Activated CD4-positive, alpha-beta T cell treated with anti-CD3 and anti-CD28 coated beads for 36 hours (primary cell): ENCODE measurements at regions not wholly inside any gene's neighbourhood (a gene's known extent, or its start where the extent isn't known, plus 50 kb on each side); places are given as distances from the start of the nearest gene placed in this dataset.

Experiments used
- ATAC-seq: fragments of 200-7000 bp; cut with Tn5 transposase; one replicate; pipeline ENCODE4 v1.10.0; 2021; ENCODE audit warnings: mild to moderate bottlenecking, moderate library complexity
- CTCF ChIA-PET: fragments of 350-600 bp; sonication (Branson Sonifier 250); formaldehyde crosslinking; loops from one replicate; lab custom pipeline; 2021; ENCODE audit warnings: antibody characterized with exemption; lab: Charles Lee
- POLR2A ChIA-PET: fragments of 350-600 bp; sonication (Branson Sonifier 250); formaldehyde crosslinking; loops from one replicate; lab custom pipeline; 2021; ENCODE audit warnings: antibody characterized with exemption, inconsistent platforms; lab: Charles Lee
- DNase-seq: peaks from one replicate; pipeline ENCODE4 v3.0.0-alpha.2; 2020
- H3K27ac Mint-ChIP-seq: one replicate; pipeline ENCODE4 v1.8.0; 2021; ENCODE audit warnings: mixed read lengths
- H3K27me3 Mint-ChIP-seq: one replicate; pipeline ENCODE4 v1.8.0; 2021; ENCODE audit warnings: mixed read lengths
- H3K36me3 Mint-ChIP-seq: one replicate; pipeline ENCODE4 v1.8.0; 2021; ENCODE audit warnings: low read depth, mixed read lengths
- H3K4me1 Mint-ChIP-seq: one replicate; pipeline ENCODE4 v1.8.0; 2021; ENCODE audit warnings: mixed read lengths
- H3K4me3 Mint-ChIP-seq: one replicate; pipeline ENCODE4 v1.8.0; 2021; ENCODE audit warnings: mild to moderate bottlenecking, moderate library complexity, mixed read lengths
- H3K9me3 Mint-ChIP-seq: one replicate; pipeline ENCODE4 v1.8.0; 2021; ENCODE audit warnings: low read depth, mixed read lengths
- intact Hi-C, 2 experiments: fragments of 100-400 bp; cut with DNase I in 1 of 2; cut with micrococcal nuclease in 1 of 2; formaldehyde crosslinking; loops; one replicate each; pipeline versions ENCODE4 v1.14.2 to v1.15.1; 2022 to 2024; cut with DNase I, micrococcal nuclease

- intact Hi-C loops: no loop called here
- H3K4me1 Mint-ChIP-seq: no peaks in the 10 kb centered on the region
- ChIA-PET CTCF (no interaction called here), POLR2A (no interaction called here)
- DNase-seq (no peak), ATAC-seq (no peak)
- H3K36me3 Mint-ChIP-seq: no peaks in the 10 kb centered on the region
- peaks cover 11% of the 10 kb centered on the region for H3K9me3 Mint-ChIP-seq
- H3K4me3 Mint-ChIP-seq: no peak overlapping the region
- no peak overlapping the region for H3K27ac Mint-ChIP-seq
- no peaks in the 10 kb centered on the region for H3K27me3 Mint-ChIP-seq
Measured at GRCh38 chr6:62362097-62362496, 76.1 kb upstream of the KHDRBS2 start.

DNA sequence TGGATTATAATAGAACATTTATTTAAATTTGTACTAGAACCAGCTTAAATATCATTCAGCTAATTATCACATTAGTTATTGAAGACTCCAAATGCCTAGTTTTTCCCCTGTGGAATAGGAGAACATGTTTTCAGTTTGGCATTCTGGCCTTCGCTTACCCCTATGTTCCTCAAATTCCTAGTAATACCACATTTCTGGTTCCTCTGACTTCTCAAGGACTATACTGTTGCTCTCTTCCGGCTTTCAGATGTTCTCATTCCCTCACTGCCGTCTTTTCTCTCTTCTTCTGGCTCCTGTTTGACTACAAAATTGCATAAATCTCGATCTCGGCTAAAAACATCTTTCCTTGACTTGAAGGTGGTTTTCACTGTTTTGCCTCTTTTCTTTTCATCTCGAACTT is 71.8 kb upstream of the KHDRBS2 start:
- Mint-ChIP-seq H3K27me3 (no peaks in the 10 kb centered on the region), H3K9me3 (peaks cover 11% of the 10 kb centered on the region), H3K4me1 (no peaks in the 10 kb centered on the region), H3K36me3 (no peaks in the 10 kb centered on the region), H3K4me3 (no peak overlapping the region), H3K27ac (no peak overlapping the region)
- CTCF ChIA-PET: no interaction called here
- intact Hi-C loops: no loop called here
- DNase-seq: no peak
- no peak for ATAC-seq
- POLR2A ChIA-PET: no interaction called here

GRCh38 chr6:62354261-62354660 is 68.2 kb upstream of the KHDRBS2 start:
- intact Hi-C loops: no loop called here
- H3K27ac Mint-ChIP-seq: no peak overlapping the region
- no peaks in the 10 kb centered on the region for H3K36me3 Mint-ChIP-seq
- ATAC-seq (no peak), DNase-seq (no peak)
- H3K4me1 Mint-ChIP-seq: no peaks in the 10 kb centered on the region
- peaks cover 10% of the 10 kb centered on the region for H3K9me3 Mint-ChIP-seq
- ChIA-PET CTCF (no interaction called here), POLR2A (no interaction called here)
- no peak overlapping the region for H3K4me3 Mint-ChIP-seq
- H3K27me3 Mint-ChIP-seq: no peaks in the 10 kb centered on the region

DNA sequence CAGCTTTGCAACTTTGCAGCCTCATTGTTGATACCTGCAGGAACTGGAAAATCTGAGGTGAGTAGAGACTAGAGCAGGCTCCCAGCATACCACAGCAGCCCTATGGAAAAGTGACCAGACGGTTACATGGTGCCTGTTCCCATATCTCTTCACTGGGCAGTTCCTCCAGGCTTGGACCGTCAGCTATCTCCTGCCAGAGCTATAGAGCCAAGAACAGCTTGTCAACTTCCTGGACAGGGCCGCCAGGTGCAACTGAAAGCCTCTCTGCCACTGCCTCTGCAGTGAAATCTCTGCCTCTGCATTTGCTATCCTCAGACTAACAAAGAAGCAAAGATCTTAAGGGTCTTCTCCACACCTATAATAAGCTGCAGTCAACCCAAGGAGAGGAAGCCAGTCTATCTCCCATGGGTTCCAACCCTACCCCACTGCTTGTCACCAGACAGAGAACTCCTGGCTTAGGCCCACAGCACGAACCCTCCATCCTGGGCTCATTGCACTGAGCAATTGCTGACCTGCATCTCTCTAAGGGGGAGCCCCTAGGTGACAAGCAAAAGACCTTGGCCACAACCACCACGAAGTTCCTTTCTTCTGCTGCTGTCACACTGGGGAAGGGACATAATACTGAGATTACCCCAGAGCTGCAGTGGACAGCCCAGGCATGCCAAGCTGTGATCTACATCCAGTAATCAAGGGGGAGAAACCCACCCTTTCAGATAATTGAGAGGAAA is 60.1 kb upstream of the KHDRBS2 start:
- H3K27me3 Mint-ChIP-seq: no peaks in the 10 kb centered on the region
- no peak overlapping the region for H3K4me3 Mint-ChIP-seq
- H3K27ac Mint-ChIP-seq: no peak overlapping the region
- no peak for ATAC-seq
- DNase-seq: no peak
- CTCF ChIA-PET: no interaction called here
- intact Hi-C loops: no loop called here
- POLR2A ChIA-PET: no interaction called here
- H3K4me1 Mint-ChIP-seq: no peaks in the 10 kb centered on the region
- peaks cover 9% of the 10 kb centered on the region for H3K9me3 Mint-ChIP-seq
- no peaks in the 10 kb centered on the region for H3K36me3 Mint-ChIP-seq

GRCh38 chr6:62345446-62345845 is 59.4 kb upstream of the KHDRBS2 start:
- Mint-ChIP-seq H3K27ac (no peak overlapping the region), H3K27me3 (no peaks in the 10 kb centered on the region), H3K36me3 (no peaks in the 10 kb centered on the region), H3K4me1 (no peaks in the 10 kb centered on the region), H3K4me3 (no peak overlapping the region), H3K9me3 (peaks cover 9% of the 10 kb centered on the region)
- ATAC-seq (no peak), DNase-seq (no peak)
- intact Hi-C loops: no loop called here
- ChIA-PET POLR2A (no interaction called here), CTCF (no interaction called here)

- Mint-ChIP-seq H3K27me3 (no peaks in the 10 kb centered on the region), H3K9me3 (peaks cover 11% of the 10 kb centered on the region), H3K27ac (no peak overlapping the region), H3K4me1 (no peaks in the 10 kb centered on the region), H3K36me3 (no peaks in the 10 kb centered on the region), H3K4me3 (no peak overlapping the region)
- ChIA-PET POLR2A (no interaction called here), CTCF (no interaction called here)
- intact Hi-C loops: no loop called here
- DNase-seq: no peak
- ATAC-seq: no peak
Measured at GRCh38 chr6:62344850-62345249, 58.8 kb upstream of the KHDRBS2 start.

- ChIA-PET POLR2A (no interaction called here), CTCF (no interaction called here)
- H3K9me3 Mint-ChIP-seq: peaks cover 10% of the 10 kb centered on the region
- no peaks in the 10 kb centered on the region for H3K4me1 Mint-ChIP-seq
- H3K4me3 Mint-ChIP-seq: no peak overlapping the region
- DNase-seq (no peak), ATAC-seq (no peak)
- H3K27me3 Mint-ChIP-seq: no peaks in the 10 kb centered on the region
- no peak overlapping the region for H3K27ac Mint-ChIP-seq
- intact Hi-C loops: no loop called here
- H3K36me3 Mint-ChIP-seq: no peaks in the 10 kb centered on the region
Measured at GRCh38 chr6:62338477-62338876, 52.5 kb upstream of the KHDRBS2 start.
